COR-L47 (cell line): ENCODE measurements at regions not wholly inside any gene's neighbourhood (a gene's known extent, or its start where the extent isn't known, plus 50 kb on each side); places are given as distances from the start of the nearest gene placed in this dataset.

Experiments
- DNase-seq: peaks from one replicate; lab custom pipeline; 2025; lab: John Stamatoyannopoulos, UW

GRCh38 chr4:81881855-81882621, 410.3 kb upstream of the RASGEF1B start:
- DNase-seq = no peak

- no peak for DNase-seq
Observed at GRCh38 chr4:81876106-81876505, 404.4 kb upstream of the RASGEF1B start.

- DNase-seq = no peak
Observed at GRCh38 chr4:81874661-81875515, 403.2 kb upstream of the RASGEF1B start.

GRCh38 chr4:81870275-81870674, 398.6 kb upstream of the RASGEF1B start:
- no peak for DNase-seq

GRCh38 chr4:81860111-81860510, 388.4 kb upstream of the RASGEF1B start:
- no peak for DNase-seq

- no peak for DNase-seq
Observed at GRCh38 chr4:81854406-81854805, 382.7 kb upstream of the RASGEF1B start.

GRCh38 chr4:81852031-81852715, 380.5 kb upstream of the RASGEF1B start:
- no peak for DNase-seq

GRCh38 chr4:81850701-81851100, 379.0 kb upstream of the RASGEF1B start:
- no peak for DNase-seq

- DNase-seq = no peak
Observed at GRCh38 chr4:81845761-81846160, 374.1 kb upstream of the RASGEF1B start.

GRCh38 chr4:81845273-81845672, 373.6 kb upstream of the RASGEF1B start:
- no peak for DNase-seq

GRCh38 chr4:81844717-81845116, 373.0 kb upstream of the RASGEF1B start:
- DNase-seq = peak; percentile 72

GRCh38 chr4:81839347-81840042, 367.8 kb upstream of the RASGEF1B start:
- peak; percentile 87 for DNase-seq

- no peak for DNase-seq
Observed at GRCh38 chr4:81838586-81838985, 366.9 kb upstream of the RASGEF1B start.

GRCh38 chr4:81836716-81837115, 365.0 kb upstream of the RASGEF1B start:
- DNase-seq = no peak

GRCh38 chr4:81833576-81833975, 361.9 kb upstream of the RASGEF1B start:
- DNase-seq = no peak

- no peak for DNase-seq
Observed at GRCh38 chr4:81828991-81829390, 357.3 kb upstream of the RASGEF1B start.

- DNase-seq = no peak
Observed at GRCh38 chr4:81827577-81828202, 356.0 kb upstream of the RASGEF1B start.

GRCh38 chr4:81826817-81827424, 355.2 kb upstream of the RASGEF1B start:
- no peak for DNase-seq

GRCh38 chr4:81826335-81826734, 354.6 kb upstream of the RASGEF1B start:
- no peak for DNase-seq

- no peak for DNase-seq
Observed at GRCh38 chr4:81818385-81818920, 346.7 kb upstream of the RASGEF1B start.
